ENCODE measurements at regions not wholly inside any gene's neighbourhood (a gene's known extent, or its start where the extent isn't known, plus 50 kb on each side); places are given as distances from the start of the nearest gene placed in this dataset.

- Histone ChIP-seq H3K27me3 (replicated peaks in 1 of 4; ENCODE audit: control extremely low read depth in 1 of 4, control insufficient read depth in 3 of 4, insufficient read depth in 4 of 4, low read length in 3 of 4) (peaks cover 0 to 4% (median 0%) of the 10 kb centered on the region in 4 experiments), H4K20me1 (ENCODE audit: control insufficient read depth, insufficient read depth, low read length, poor library complexity, severe bottlenecking) (no peaks in the 10 kb centered on the region), H3K9ac (ENCODE audit: low read length) (no peak overlapping the region), H3K36me3 (replicated peaks in 1 of 2; ENCODE audit: control extremely low read depth in 1 of 2, control insufficient read depth in 1 of 2, extremely low read depth in 1 of 2, insufficient read depth in 2 of 2, low read length in 1 of 2) (no peaks in the 10 kb centered on the region), H3K4me1 (ENCODE audit: control insufficient read depth in 2 of 2, insufficient read depth in 2 of 2, low read length in 2 of 2) (no peaks in the 10 kb centered on the region), H3K79me2 (ENCODE audit: control insufficient read depth, insufficient read depth, low read length) (no peaks in the 10 kb centered on the region), H3K4me2 (replicated peaks; ENCODE audit: low read depth, low read length, poor library complexity, severe bottlenecking) (no peak overlapping the region), H2AFZ (ENCODE audit: insufficient read depth, low read depth, low read length, poor library complexity, severe bottlenecking) (no peak overlapping the region), H3K27ac (ENCODE audit: low read length in 2 of 2) (no peak overlapping the region), H3K4me3 (ENCODE audit: control extremely low read depth in 1 of 5, extremely low read depth in 1 of 5, insufficient read depth in 1 of 5, low read depth in 2 of 5, low read length in 4 of 5) (no peak overlapping the region), H3K9me3 (ENCODE audit: control extremely low read depth in 1 of 3, control insufficient read depth in 2 of 3, insufficient read depth in 1 of 3, low read length in 2 of 3) (no peaks in the 10 kb centered on the region)
- intact Hi-C loops (cut with micrococcal nuclease), result no loop called here
- no CpG with 5 or more reads among the region's 1 CpG for WGBS (ENCODE audit: insufficient coverage)
- TF ChIP-seq, protein P1, sequence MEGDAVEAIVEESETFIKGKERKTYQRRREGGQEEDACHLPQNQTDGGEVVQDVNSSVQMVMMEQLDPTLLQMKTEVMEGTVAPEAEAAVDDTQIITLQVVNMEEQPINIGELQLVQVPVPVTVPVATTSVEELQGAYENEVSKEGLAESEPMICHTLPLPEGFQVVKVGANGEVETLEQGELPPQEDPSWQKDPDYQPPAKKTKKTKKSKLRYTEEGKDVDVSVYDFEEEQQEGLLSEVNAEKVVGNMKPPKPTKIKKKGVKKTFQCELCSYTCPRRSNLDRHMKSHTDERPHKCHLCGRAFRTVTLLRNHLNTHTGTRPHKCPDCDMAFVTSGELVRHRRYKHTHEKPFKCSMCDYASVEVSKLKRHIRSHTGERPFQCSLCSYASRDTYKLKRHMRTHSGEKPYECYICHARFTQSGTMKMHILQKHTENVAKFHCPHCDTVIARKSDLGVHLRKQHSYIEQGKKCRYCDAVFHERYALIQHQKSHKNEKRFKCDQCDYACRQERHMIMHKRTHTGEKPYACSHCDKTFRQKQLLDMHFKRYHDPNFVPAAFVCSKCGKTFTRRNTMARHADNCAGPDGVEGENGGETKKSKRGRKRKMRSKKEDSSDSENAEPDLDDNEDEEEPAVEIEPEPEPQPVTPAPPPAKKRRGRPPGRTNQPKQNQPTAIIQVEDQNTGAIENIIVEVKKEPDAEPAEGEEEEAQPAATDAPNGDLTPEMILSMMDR (IDR thresholded peaks at IDR 0.05), result no peak
- no peak for TF ChIP-seq EZH2 (IDR thresholded peaks at IDR 0.05; ENCODE audit: borderline replicate concordance, insufficient read depth, low read depth, low read length, poor library complexity, severe bottlenecking)
- no peak overlapping the region for H3K27ac Mint-ChIP-seq
- DNase-seq (no peak), ATAC-seq (ENCODE audit: low read depth) (no peak)
- CTCF ChIA-PET, result no interaction called here
- no peak overlapping the region for H3K4me3 Mint-ChIP-seq
- H3K9me3 Mint-ChIP-seq (ENCODE audit: insufficient read depth), result no peaks in the 10 kb centered on the region
- POLR2A ChIA-PET, result no interaction called here
- H3K27me3 Mint-ChIP-seq, result peaks cover 28% of the 10 kb centered on the region
- no peaks in the 10 kb centered on the region for H3K4me1 Mint-ChIP-seq
Observed at GRCh38 chr10:61098966-61099365, 155.0 kb upstream of the RHOBTB1 start.

DNA sequence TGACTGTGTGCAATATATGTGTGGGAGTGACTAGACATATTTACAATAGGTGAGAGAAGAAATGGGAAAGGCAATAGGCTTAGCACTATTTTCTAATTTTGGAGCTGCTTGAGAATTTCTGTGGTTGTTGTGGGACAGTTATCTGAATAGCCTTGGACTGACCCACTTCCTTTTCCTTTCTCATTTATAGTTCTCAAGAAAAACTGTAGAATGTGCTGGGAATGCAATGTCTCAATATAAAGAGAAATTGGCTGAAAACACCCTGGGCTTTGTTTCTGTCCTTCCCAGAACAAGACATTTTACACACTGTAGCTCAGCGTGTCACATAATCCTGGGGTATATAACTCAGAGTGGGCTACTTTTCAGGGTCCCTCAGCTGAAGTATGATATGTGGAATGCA lies 153.0 kb upstream of the RHOBTB1 start:
- peaks cover 0 to 4% (median 0%) of the 10 kb centered on the region in 4 experiments for H3K27me3 ChIP-seq (replicated peaks in 1 of 4; ENCODE audit: control extremely low read depth in 1 of 4, control insufficient read depth in 3 of 4, insufficient read depth in 4 of 4, low read length in 3 of 4)
- Mint-ChIP-seq H3K27ac (no peak overlapping the region), H3K9me3 (ENCODE audit: insufficient read depth) (no peaks in the 10 kb centered on the region), H3K4me3 (no peak overlapping the region), H3K4me1 (no peaks in the 10 kb centered on the region), H3K27me3 (peaks cover 27% of the 10 kb centered on the region)
- H4K20me1 ChIP-seq (ENCODE audit: control insufficient read depth, insufficient read depth, low read length, poor library complexity, severe bottlenecking), result no peaks in the 10 kb centered on the region
- no peak for TF ChIP-seq EZH2 (IDR thresholded peaks at IDR 0.05; ENCODE audit: borderline replicate concordance, insufficient read depth, low read depth, low read length, poor library complexity, severe bottlenecking)
- TF ChIP-seq, protein P1 (IDR thresholded peaks at IDR 0.05), result no peak
- H3K9me3 ChIP-seq (ENCODE audit: control extremely low read depth in 1 of 3, control insufficient read depth in 2 of 3, insufficient read depth in 1 of 3, low read length in 2 of 3), result no peaks in the 10 kb centered on the region
- no peak overlapping the region for H2AFZ ChIP-seq (ENCODE audit: insufficient read depth, low read depth, low read length, poor library complexity, severe bottlenecking)
- CTCF ChIA-PET, result interaction anchor here (0.8 kb wide), 1 partner anchor 13 kb away, joined by 3 read pairs; no protein-coding TSS in a partner anchor
- POLR2A ChIA-PET, result no interaction called here
- ATAC-seq (ENCODE audit: low read depth) (no peak), DNase-seq (no peak)
- no peak overlapping the region for H3K4me2 ChIP-seq (replicated peaks; ENCODE audit: low read depth, low read length, poor library complexity, severe bottlenecking)
- no peaks in the 10 kb centered on the region for H3K36me3 ChIP-seq (replicated peaks in 1 of 2; ENCODE audit: control extremely low read depth in 1 of 2, control insufficient read depth in 1 of 2, extremely low read depth in 1 of 2, insufficient read depth in 2 of 2, low read length in 1 of 2)
- H3K4me3 ChIP-seq (ENCODE audit: control extremely low read depth in 1 of 5, extremely low read depth in 1 of 5, insufficient read depth in 1 of 5, low read depth in 2 of 5, low read length in 4 of 5), result no peak overlapping the region
- WGBS (ENCODE audit: insufficient coverage), result no CpG with 5 or more reads among the region's 1 CpG
- H3K27ac ChIP-seq (ENCODE audit: low read length in 2 of 2), result no peak overlapping the region
- intact Hi-C loops (cut with micrococcal nuclease), result no loop called here
- no peaks in the 10 kb centered on the region for H3K4me1 ChIP-seq (ENCODE audit: control insufficient read depth in 2 of 2, insufficient read depth in 2 of 2, low read length in 2 of 2)
- H3K9ac ChIP-seq (ENCODE audit: low read length), result no peak overlapping the region
- no peaks in the 10 kb centered on the region for H3K79me2 ChIP-seq (ENCODE audit: control insufficient read depth, insufficient read depth, low read length)

All from B cell (primary cell).